C4-2B (cell line): ENCODE measurements at regions not wholly inside any gene's neighbourhood (a gene's known extent, or its start where the extent isn't known, plus 50 kb on each side); places are given as distances from the start of the nearest gene placed in this dataset.

Experiments used
- CTCF ChIP-seq: fragments of 450-650 bp; conservative IDR thresholded peaks from 2 replicates; pipeline ENCODE4 v1.5.1; 2017; ENCODE audit warnings: mild to moderate bottlenecking
- ZFX ChIP-seq: fragments of 450-650 bp; IDR thresholded peaks from 2 replicates; pipeline ENCODE4 v1.6.1; 2017

GRCh38 chr12:28827861-28828260 lies 321.2 kb upstream of the FAR2 start:
- TF ChIP-seq CTCF: no peak
- TF ChIP-seq ZFX: no peak
